OCI-LY1 (cell line): ENCODE measurements at regions not wholly inside any gene's neighbourhood (a gene's known extent, or its start where the extent isn't known, plus 50 kb on each side); places are given as distances from the start of the nearest gene placed in this dataset.

Source experiments
- H2AFZ ChIP-seq: fragments of 200-600 bp; sonication (generic), shearing (Covaris generic); 2 replicates; pipeline ENCODE4 v1.6.0; 2014; ENCODE audit warnings: antibody characterized with exemption, mild to moderate bottlenecking, low read length
- H3F3A ChIP-seq: fragments of 200-600 bp; sonication (generic), shearing (Covaris generic); 2 replicates; pipeline ENCODE4 v1.6.0; 2014; ENCODE audit warnings: mild to moderate bottlenecking, antibody characterized with exemption, low read length, moderate library complexity; ENCODE audit not compliant: insufficient read depth
- H3K27ac ChIP-seq: fragments of 200-600 bp; sonication (generic); 2 replicates; pipeline ENCODE4 v1.5.1; 2014; ENCODE audit warnings: low read length, mixed run types, mild to moderate bottlenecking, low read depth; ENCODE audit not compliant: poor library complexity, severe bottlenecking
- H3K27me3 ChIP-seq: fragments of 200-600 bp; sonication (generic); 2 replicates; pipeline ENCODE4 v1.6.0; 2014; ENCODE audit warnings: antibody characterized with exemption, mild to moderate bottlenecking, low read length, moderate library complexity; ENCODE audit not compliant: insufficient read depth
- H3K36me3 ChIP-seq: fragments of 200-600 bp; sonication (generic); 2 replicates; pipeline ENCODE4 v1.6.1; 2014; ENCODE audit warnings: mild to moderate bottlenecking, antibody characterized with exemption, low read length, moderate library complexity, mixed read lengths; ENCODE audit not compliant: insufficient read depth
- H3K4me1 ChIP-seq: fragments of 200-600 bp; sonication (generic); 2 replicates; pipeline ENCODE4 v1.5.1; 2014; ENCODE audit warnings: mild to moderate bottlenecking, low read length, moderate library complexity; ENCODE audit not compliant: insufficient read depth, severe bottlenecking
- H3K4me2 ChIP-seq: fragments of 200-600 bp; sonication (generic), shearing (Covaris generic); 2 replicates; pipeline ENCODE4 v1.6.1; 2014; ENCODE audit warnings: low read length
- H3K4me3 ChIP-seq: fragments of 200-600 bp; sonication (generic); 2 replicates; pipeline ENCODE4 v1.5.1; 2014; ENCODE audit warnings: low read length, low read depth, mild to moderate bottlenecking, mixed read lengths; ENCODE audit not compliant: poor library complexity, severe bottlenecking
- H3K79me2 ChIP-seq: fragments of 200-600 bp; shearing (Covaris generic); 2 replicates; pipeline ENCODE4 v1.6.1; 2016; ENCODE audit warnings: mixed run types, low read length, mixed read lengths; ENCODE audit not compliant: insufficient read depth
- H3K9ac ChIP-seq: fragments of 200-600 bp; sonication (generic), shearing (Covaris generic); 2 replicates; pipeline ENCODE4 v1.6.1; 2014; ENCODE audit warnings: mild to moderate bottlenecking, low read length, mixed read lengths
- H3K9me2 ChIP-seq: fragments of 200-600 bp; sonication (generic), shearing (Covaris generic); 2 replicates; pipeline ENCODE4 v1.6.1; 2014; ENCODE audit warnings: low read depth, mild to moderate bottlenecking, low read length, mixed read lengths
- H3K9me3 ChIP-seq: fragments of 200-600 bp; shearing (Covaris generic); 2 replicates; pipeline ENCODE4 v1.6.1; 2014; ENCODE audit warnings: low read length, mixed read lengths
- H4K20me1 ChIP-seq: fragments of 200-600 bp; sonication (generic), shearing (Covaris generic); 2 replicates; pipeline ENCODE4 v1.6.0; 2016; ENCODE audit warnings: mild to moderate bottlenecking, low read length; ENCODE audit not compliant: insufficient read depth
- CTCF ChIP-seq: fragments of 200-600 bp; sonication (generic), shearing (Covaris generic); IDR thresholded peaks from 2 replicates; pipeline ENCODE4 v1.5.1; 2017; ENCODE audit warnings: mild to moderate bottlenecking, antibody characterized with exemption, low read length, moderate library complexity, mixed read lengths
- EZH2 ChIP-seq: fragments of 200-600 bp; sonication (generic), shearing (Covaris generic); IDR thresholded peaks from 2 replicates; pipeline ENCODE4 v1.8.0; 2017; ENCODE audit warnings: borderline replicate concordance, mixed run types, mild to moderate bottlenecking, antibody characterized with exemption, low read length, moderate library complexity, mixed read lengths

DNA sequence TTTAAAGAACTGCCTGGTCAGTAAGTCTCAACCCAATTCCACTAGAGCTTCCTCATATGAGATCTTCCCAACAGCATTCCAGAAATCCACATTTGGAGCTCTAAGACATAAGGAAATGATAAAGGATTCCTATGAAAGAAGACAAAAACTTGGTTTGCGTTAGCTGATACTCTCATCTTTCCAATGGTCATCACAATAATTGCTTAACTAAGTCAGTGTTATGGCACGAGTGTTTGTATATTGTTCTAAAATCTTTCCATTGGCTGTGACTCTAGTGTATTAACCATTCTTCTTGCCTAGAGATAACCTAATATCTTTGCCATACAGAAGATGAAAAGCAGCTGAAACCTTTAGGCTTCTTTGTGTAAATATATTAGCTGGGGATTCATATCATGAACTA lies 289.0 kb downstream of the SNX13 start:
- Histone ChIP-seq H3K9ac (no peak overlapping the region), H3K4me3 (no peak overlapping the region), H3F3A (no peaks in the 10 kb centered on the region), H3K9me2 (no peaks in the 10 kb centered on the region), H3K36me3 (no peaks in the 10 kb centered on the region), H3K4me2 (no peak overlapping the region), H2AFZ (no peak overlapping the region), H3K27me3 (no peaks in the 10 kb centered on the region), H3K27ac (no peak overlapping the region), H3K4me1 (no peaks in the 10 kb centered on the region), H4K20me1 (no peaks in the 10 kb centered on the region), H3K9me3 (no peaks in the 10 kb centered on the region), H3K79me2 (no peaks in the 10 kb centered on the region)
- TF ChIP-seq EZH2 (no peak), CTCF (no peak)

DNA sequence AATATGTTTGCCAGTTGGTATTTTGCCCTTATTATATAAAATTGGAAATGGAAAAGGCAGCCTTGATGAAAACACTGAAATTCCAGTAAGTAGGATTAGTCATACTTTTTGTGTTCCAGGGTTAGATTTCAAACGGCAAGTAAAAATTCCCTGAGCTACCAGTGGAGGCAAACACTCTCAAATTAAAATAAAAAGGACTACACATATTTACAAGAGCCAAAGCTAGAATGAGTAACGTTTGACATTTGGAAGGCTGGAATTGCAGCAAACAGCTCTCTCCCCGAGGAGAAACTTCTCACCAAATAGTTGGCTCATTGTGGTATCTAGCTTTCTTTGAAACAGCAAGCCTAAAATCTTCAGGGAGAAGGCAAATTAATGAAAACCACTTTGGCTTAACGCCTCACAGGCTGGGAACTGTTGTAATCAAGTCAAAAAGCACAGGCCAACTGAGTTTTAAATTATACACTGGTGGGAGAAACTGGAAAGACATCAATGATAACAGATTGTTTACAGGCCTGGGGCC lies 288.4 kb downstream of the SNX13 start:
- Histone ChIP-seq H2AFZ (no peak overlapping the region), H3K9me3 (no peaks in the 10 kb centered on the region), H3K27me3 (no peaks in the 10 kb centered on the region), H3K27ac (no peak overlapping the region), H3K79me2 (no peaks in the 10 kb centered on the region), H3K36me3 (no peaks in the 10 kb centered on the region), H3K9ac (no peak overlapping the region), H3K4me3 (no peak overlapping the region), H3K9me2 (no peaks in the 10 kb centered on the region), H3F3A (no peaks in the 10 kb centered on the region), H4K20me1 (no peaks in the 10 kb centered on the region), H3K4me2 (no peak overlapping the region), H3K4me1 (no peaks in the 10 kb centered on the region)
- TF ChIP-seq CTCF (no peak), EZH2 (no peak)

DNA sequence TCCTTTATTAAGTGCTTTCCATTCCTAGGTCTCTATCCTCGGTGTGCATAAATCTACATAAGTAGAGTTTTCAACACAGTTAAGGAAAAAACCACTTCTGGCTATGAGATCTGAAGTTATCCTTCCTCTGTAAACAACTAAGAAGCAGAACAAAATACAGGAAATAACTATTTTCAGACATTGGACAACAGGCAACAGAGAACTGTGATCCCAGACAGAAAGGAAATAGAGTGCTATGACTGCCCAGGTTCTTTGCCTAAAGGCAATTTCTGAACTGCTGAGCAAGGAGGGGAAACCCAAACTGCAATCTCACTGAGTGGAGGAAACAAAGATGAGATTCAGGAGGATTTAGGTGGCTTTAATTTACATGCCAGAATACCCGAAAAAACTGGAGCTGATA lies 285.4 kb downstream of the SNX13 start:
- Histone ChIP-seq H2AFZ (no peak overlapping the region), H3K9me3 (no peaks in the 10 kb centered on the region), H3K27me3 (no peaks in the 10 kb centered on the region), H3K9ac (no peak overlapping the region), H3K36me3 (no peaks in the 10 kb centered on the region), H3F3A (no peaks in the 10 kb centered on the region), H4K20me1 (no peaks in the 10 kb centered on the region), H3K27ac (no peak overlapping the region), H3K9me2 (no peaks in the 10 kb centered on the region), H3K4me1 (no peaks in the 10 kb centered on the region), H3K4me3 (no peak overlapping the region), H3K4me2 (no peak overlapping the region), H3K79me2 (no peaks in the 10 kb centered on the region)
- TF ChIP-seq CTCF = no peak
- no peak for TF ChIP-seq EZH2
